ENCODE measurements at regions not wholly inside any gene's neighbourhood (a gene's known extent, or its start where the extent isn't known, plus 50 kb on each side); places are given as distances from the start of the nearest gene placed in this dataset.

- TF ChIP-seq CTCF (IDR thresholded peaks at IDR 0.05), result no peak
- TF ChIP-seq POLR2A (IDR thresholded peaks at IDR 0.05), result no peak
Measured at GRCh38 chr20:52847029-52847660, 125.0 kb upstream of the TSHZ2 start.
